ENCODE measurements at regions not wholly inside any gene's neighbourhood (a gene's known extent, or its start where the extent isn't known, plus 50 kb on each side); places are given as distances from the start of the nearest gene placed in this dataset.

GRCh38 chr12:85476756-85477155 is 196.7 kb downstream of the ALX1 start:
- ATAC-seq (no peak), DNase-seq (no peak)
- Histone ChIP-seq H3K27ac (no peak overlapping the region), H3K36me3 (no peaks in the 10 kb centered on the region), H3K27me3 (no peaks in the 10 kb centered on the region), H3K4me3 (no peak overlapping the region), H3K4me1 (no peaks in the 10 kb centered on the region), H3K9me3 (no peaks in the 10 kb centered on the region)
- no peak for TF ChIP-seq POLR2A (IDR thresholded peaks at IDR 0.05)
- TF ChIP-seq CTCF (IDR thresholded peaks at IDR 0.05): no peak
- intact Hi-C loops (cut with DNase I): loop anchor here in 6 of 10 donors (5.0 to 10.0 kb wide), 4 partner anchors 98 to 396 kb away; partner anchors contain the start of gene NTS (in 1 of the 6)

GRCh38 chr12:85484387-85484786 is 204.4 kb downstream of the ALX1 start:
- DNase-seq (no peak), ATAC-seq (no peak)
- intact Hi-C loops (cut with DNase I): no loop called here

GRCh38 chr12:85489194-85489593 is 209.2 kb downstream of the ALX1 start:
- no peak for ATAC-seq
- intact Hi-C loops (cut with DNase I): no loop called here
- DNase-seq: no peak
- TF ChIP-seq CTCF (IDR thresholded peaks at IDR 0.05): no peak
- no peak for TF ChIP-seq POLR2A (IDR thresholded peaks at IDR 0.05)
- Histone ChIP-seq H3K9me3 (peaks cover 0 to 11% (median 2%) of the 10 kb centered on the region in 12 donors), H3K27ac (no peak overlapping the region), H3K27me3 (no peaks in the 10 kb centered on the region), H3K36me3 (no peaks in the 10 kb centered on the region), H3K4me1 (no peaks in the 10 kb centered on the region), H3K4me3 (no peak overlapping the region)
- WGBS, 4 donors: 73 to 97% (median 92%) methylated on average over 1 of the region's 1 CpG

More at GRCh38 chr12:85484387-85484786, 204.4 kb downstream of the ALX1 start:
- no peak overlapping the region for H3K27ac ChIP-seq
- 30 to 72% (median 59%) methylated on average over 1 of the region's 1 CpG for WGBS, 4 donors
- TF ChIP-seq CTCF (IDR thresholded peaks at IDR 0.05) (no peak), POLR2A (IDR thresholded peaks at IDR 0.05) (no peak)
- H3K27me3 ChIP-seq: no peaks in the 10 kb centered on the region
- H3K4me3 ChIP-seq: no peak overlapping the region
- H3K36me3 ChIP-seq: no peaks in the 10 kb centered on the region
- no peaks in the 10 kb centered on the region for H3K4me1 ChIP-seq
- no peaks in the 10 kb centered on the region for H3K9me3 ChIP-seq

GRCh38 chr12:85504164-85504563 is 224.1 kb downstream of the ALX1 start:
- WGBS, 4 donors: 72 to 76% (median 75%) methylated on average over 2 of the region's 2 CpGs
- Histone ChIP-seq H3K27ac (no peak overlapping the region), H3K4me3 (no peak overlapping the region), H3K36me3 (no peaks in the 10 kb centered on the region), H3K4me1 (no peaks in the 10 kb centered on the region), H3K27me3 (no peaks in the 10 kb centered on the region), H3K9me3 (no peaks in the 10 kb centered on the region)
- no peak for DNase-seq
- no peak for ATAC-seq
- intact Hi-C loops (cut with DNase I): no loop called here
- TF ChIP-seq POLR2A (IDR thresholded peaks at IDR 0.05) (no peak), CTCF (IDR thresholded peaks at IDR 0.05) (no peak)
